Breast epithelium (tissue), 3 donors: ENCODE measurements at regions not wholly inside any gene's neighbourhood (a gene's known extent, or its start where the extent isn't known, plus 50 kb on each side); places are given as distances from the start of the nearest gene placed in this dataset.

ENCODE experiments used
- POLR2AphosphoS5 ChIP-seq, 3 donors: sonication (generic); formaldehyde crosslinking; IDR thresholded peaks; one replicate each; pipeline ENCODE4 v1.6.1; 2017; ENCODE audit warnings: antibody characterized with exemption in 3 of 3
- TF ChIP-seq, protein P1 (sequence below), 3 donors: fragments of 450-650 bp; IDR thresholded peaks; one replicate each; pipeline ENCODE4 v1.5.1; 2016 to 2017; ENCODE audit warnings: antibody characterized with exemption in 3 of 3, mild to moderate bottlenecking in 3 of 3, moderate library complexity in 3 of 3

DNA sequence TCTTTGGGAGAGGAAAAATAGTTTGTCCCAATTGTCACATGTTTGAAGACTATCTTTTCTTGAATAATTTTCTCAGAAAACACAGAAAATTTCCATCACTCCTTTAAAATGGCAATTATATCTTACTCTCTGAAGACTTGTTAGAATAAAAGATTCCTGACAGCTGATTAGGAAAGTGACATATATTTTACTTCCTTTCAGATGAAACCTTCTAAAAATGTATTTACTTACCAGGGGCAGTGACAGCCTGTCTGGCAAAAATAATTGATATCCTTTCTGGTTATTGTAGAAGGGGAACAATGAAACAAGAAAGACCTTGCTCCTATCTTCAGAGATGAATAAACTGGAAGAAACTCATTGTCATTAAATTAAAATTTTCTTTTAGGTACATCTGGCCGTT is 483.3 kb upstream of the GOLIM4 start:
- TF ChIP-seq, protein P1, sequence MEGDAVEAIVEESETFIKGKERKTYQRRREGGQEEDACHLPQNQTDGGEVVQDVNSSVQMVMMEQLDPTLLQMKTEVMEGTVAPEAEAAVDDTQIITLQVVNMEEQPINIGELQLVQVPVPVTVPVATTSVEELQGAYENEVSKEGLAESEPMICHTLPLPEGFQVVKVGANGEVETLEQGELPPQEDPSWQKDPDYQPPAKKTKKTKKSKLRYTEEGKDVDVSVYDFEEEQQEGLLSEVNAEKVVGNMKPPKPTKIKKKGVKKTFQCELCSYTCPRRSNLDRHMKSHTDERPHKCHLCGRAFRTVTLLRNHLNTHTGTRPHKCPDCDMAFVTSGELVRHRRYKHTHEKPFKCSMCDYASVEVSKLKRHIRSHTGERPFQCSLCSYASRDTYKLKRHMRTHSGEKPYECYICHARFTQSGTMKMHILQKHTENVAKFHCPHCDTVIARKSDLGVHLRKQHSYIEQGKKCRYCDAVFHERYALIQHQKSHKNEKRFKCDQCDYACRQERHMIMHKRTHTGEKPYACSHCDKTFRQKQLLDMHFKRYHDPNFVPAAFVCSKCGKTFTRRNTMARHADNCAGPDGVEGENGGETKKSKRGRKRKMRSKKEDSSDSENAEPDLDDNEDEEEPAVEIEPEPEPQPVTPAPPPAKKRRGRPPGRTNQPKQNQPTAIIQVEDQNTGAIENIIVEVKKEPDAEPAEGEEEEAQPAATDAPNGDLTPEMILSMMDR (IDR thresholded peaks at IDR 0.05), result no peak
- TF ChIP-seq POLR2AphosphoS5 (IDR thresholded peaks at IDR 0.05), result no peak
